Breast epithelium (tissue), 3 donors: ENCODE measurements at regions not wholly inside any gene's neighbourhood (a gene's known extent, or its start where the extent isn't known, plus 50 kb on each side); places are given as distances from the start of the nearest gene placed in this dataset.

ENCODE experiments used
- CTCF ChIP-seq, 3 donors: fragments of 450-650 bp; IDR thresholded peaks; one replicate each; pipeline ENCODE4 v1.5.1; 2016 to 2017; ENCODE audit warnings: antibody characterized with exemption in 3 of 3, mild to moderate bottlenecking in 3 of 3, moderate library complexity in 3 of 3
- POLR2A ChIP-seq: fragments of 450-650 bp; IDR thresholded peaks from one replicate; pipeline ENCODE4 v1.6.1; 2016; ENCODE audit warnings: antibody characterized with exemption, mild to moderate bottlenecking, moderate library complexity
- POLR2AphosphoS5 ChIP-seq, 3 donors: sonication (generic); formaldehyde crosslinking; IDR thresholded peaks; one replicate each; pipeline ENCODE4 v1.6.1; 2017; ENCODE audit warnings: antibody characterized with exemption in 3 of 3

GRCh38 chrX:84735025-84735424, 232.8 kb upstream of the HDX start:
- no peak for TF ChIP-seq CTCF (IDR thresholded peaks at IDR 0.05)
- no peak for TF ChIP-seq POLR2A
- no peak for TF ChIP-seq POLR2AphosphoS5 (IDR thresholded peaks at IDR 0.05)
